Left lung (tissue), 4 donors: ENCODE measurements at regions not wholly inside any gene's neighbourhood (a gene's known extent, or its start where the extent isn't known, plus 50 kb on each side); places are given as distances from the start of the nearest gene placed in this dataset.

Source experiments
- ATAC-seq: fragments of 200-7000 bp; cut with Tn5 transposase; one replicate; pipeline ENCODE4 v1.9.1; 2020; ENCODE audit warnings: moderate library complexity
- DNase-seq, 4 donors: peaks; one replicate each; pipeline ENCODE4 v3.0.0-alpha.2; 2013 to 2020
- H3K27ac ChIP-seq, 2 donors: fragments of 200-600 bp; sonication (generic) in 1 of 2; one replicate each; pipeline versions ENCODE4 v1.5.0 to v1.8.0; 2020 to 2021
- H3K27me3 ChIP-seq, 2 donors: fragments of 200-600 bp; sonication (generic) in 1 of 2; one replicate each; pipeline versions ENCODE4 v1.5.0 to v1.8.0; 2020 to 2021
- H3K36me3 ChIP-seq, 2 donors: fragments of 200-600 bp; sonication (generic) in 1 of 2; one replicate each; pipeline versions ENCODE4 v1.5.0 to v1.8.0; 2020 to 2021
- H3K4me1 ChIP-seq, 2 donors: fragments of 200-600 bp; one replicate each; pipeline ENCODE4 v1.8.0; 2021
- H3K4me3 ChIP-seq, 2 donors: fragments of 200-600 bp; sonication (generic) in 1 of 2; one replicate each; pipeline versions ENCODE4 v1.5.0 to v1.8.0; 2020 to 2021; ENCODE audit warnings: mild to moderate bottlenecking in 1 of 2
- H3K9me3 ChIP-seq, 2 donors: fragments of 200-600 bp; sonication (generic) in 1 of 2; one replicate each; pipeline versions ENCODE4 v1.5.0 to v1.8.0; 2020 to 2021
- intact Hi-C, 2 donors: fragments of 100-400 bp; cut with DNase I; formaldehyde crosslinking; loops; one replicate each; pipeline versions ENCODE4 v1.11.2 to v1.14.2; 2022
- TF ChIP-seq, protein P1 (sequence below), 2 donors: fragments of 200-600 bp; sonication (generic) in 1 of 2; IDR thresholded peaks; one replicate each; pipeline versions ENCODE4 v1.5.0 to v1.8.0; 2021; ENCODE audit warnings: antibody characterized with exemption in 2 of 2
- donor health status: DM: no; HTN: yes; CAD: no.
- donor health status: DM: no; HTN: no; CAD: no.

- intact Hi-C loops = no loop called here
- Histone ChIP-seq H3K36me3 (no peaks in the 10 kb centered on the region), H3K4me1 (no peaks in the 10 kb centered on the region), H3K27ac (no peak overlapping the region), H3K4me3 (no peak overlapping the region), H3K9me3 (no peaks in the 10 kb centered on the region), H3K27me3 (no peaks in the 10 kb centered on the region)
- DNase-seq = no peak
- no peak for ATAC-seq
- TF ChIP-seq, protein P1, sequence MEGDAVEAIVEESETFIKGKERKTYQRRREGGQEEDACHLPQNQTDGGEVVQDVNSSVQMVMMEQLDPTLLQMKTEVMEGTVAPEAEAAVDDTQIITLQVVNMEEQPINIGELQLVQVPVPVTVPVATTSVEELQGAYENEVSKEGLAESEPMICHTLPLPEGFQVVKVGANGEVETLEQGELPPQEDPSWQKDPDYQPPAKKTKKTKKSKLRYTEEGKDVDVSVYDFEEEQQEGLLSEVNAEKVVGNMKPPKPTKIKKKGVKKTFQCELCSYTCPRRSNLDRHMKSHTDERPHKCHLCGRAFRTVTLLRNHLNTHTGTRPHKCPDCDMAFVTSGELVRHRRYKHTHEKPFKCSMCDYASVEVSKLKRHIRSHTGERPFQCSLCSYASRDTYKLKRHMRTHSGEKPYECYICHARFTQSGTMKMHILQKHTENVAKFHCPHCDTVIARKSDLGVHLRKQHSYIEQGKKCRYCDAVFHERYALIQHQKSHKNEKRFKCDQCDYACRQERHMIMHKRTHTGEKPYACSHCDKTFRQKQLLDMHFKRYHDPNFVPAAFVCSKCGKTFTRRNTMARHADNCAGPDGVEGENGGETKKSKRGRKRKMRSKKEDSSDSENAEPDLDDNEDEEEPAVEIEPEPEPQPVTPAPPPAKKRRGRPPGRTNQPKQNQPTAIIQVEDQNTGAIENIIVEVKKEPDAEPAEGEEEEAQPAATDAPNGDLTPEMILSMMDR (IDR thresholded peaks at IDR 0.05) = no peak
These were observed 540.2 kb upstream of the TMEM132C start for GRCh38 chr12:127726671-127727315.

DNA sequence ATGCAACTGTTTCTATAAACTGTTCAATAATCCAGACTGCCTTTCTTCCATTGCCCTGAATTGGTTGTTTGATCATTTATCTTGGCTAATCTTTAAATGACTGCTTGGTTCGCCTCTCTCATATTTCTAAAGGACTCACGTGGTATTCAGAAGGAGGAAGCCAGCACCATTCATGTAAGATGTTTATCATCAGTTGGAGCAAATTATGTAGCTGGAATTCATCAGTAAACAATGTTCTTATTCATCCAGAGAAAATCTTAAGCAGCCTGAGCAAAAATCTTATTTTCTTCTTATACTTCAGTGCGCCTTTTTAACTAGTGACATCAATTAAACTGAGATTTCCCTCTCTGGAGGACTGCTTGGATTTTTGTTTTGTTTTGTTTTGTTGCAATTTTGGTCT, 538.7 kb upstream of the TMEM132C start:
- no peaks in the 10 kb centered on the region for H3K9me3 ChIP-seq
- TF ChIP-seq, protein P1 (IDR thresholded peaks at IDR 0.05) = no peak
- H3K27me3 ChIP-seq = no peaks in the 10 kb centered on the region
- no peak overlapping the region for H3K27ac ChIP-seq
- intact Hi-C loops = no loop called here
- H3K4me3 ChIP-seq = no peak overlapping the region
- H3K4me1 ChIP-seq = no peaks in the 10 kb centered on the region
- ATAC-seq (no peak), DNase-seq (no peak)
- H3K36me3 ChIP-seq = no peaks in the 10 kb centered on the region

DNA sequence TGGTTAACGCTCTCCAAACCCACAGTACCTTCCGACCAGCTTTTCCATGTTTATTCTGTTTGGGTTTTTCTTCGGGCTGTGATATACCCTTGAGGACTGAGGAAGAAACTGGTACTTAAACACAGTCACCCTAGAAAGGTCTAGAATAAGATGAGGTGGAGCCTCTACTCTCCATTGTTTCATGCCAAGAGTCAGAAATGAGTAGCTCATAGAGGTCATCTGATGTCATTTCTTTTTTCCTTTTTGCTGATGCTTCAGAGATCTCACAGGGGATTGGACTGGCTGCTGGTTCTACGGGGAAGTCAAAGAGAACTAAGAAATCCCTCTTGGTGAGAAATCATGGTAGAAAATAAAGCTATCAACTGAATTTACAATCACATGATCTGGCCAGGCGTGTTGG, 538.2 kb upstream of the TMEM132C start:
- no peaks in the 10 kb centered on the region for H3K27me3 ChIP-seq
- H3K9me3 ChIP-seq = no peaks in the 10 kb centered on the region
- DNase-seq (no peak), ATAC-seq (no peak)
- intact Hi-C loops = no loop called here
- H3K27ac ChIP-seq = no peak overlapping the region
- H3K4me3 ChIP-seq = no peak overlapping the region
- no peaks in the 10 kb centered on the region for H3K4me1 ChIP-seq
- H3K36me3 ChIP-seq = no peaks in the 10 kb centered on the region
- TF ChIP-seq, protein P1 (IDR thresholded peaks at IDR 0.05) = no peak

- no peaks in the 10 kb centered on the region for H3K36me3 ChIP-seq
- intact Hi-C loops = no loop called here
- TF ChIP-seq, protein P1 (IDR thresholded peaks at IDR 0.05) = no peak
- no peak for DNase-seq
- no peaks in the 10 kb centered on the region for H3K27me3 ChIP-seq
- no peak overlapping the region for H3K27ac ChIP-seq
- ATAC-seq = no peak
- H3K4me1 ChIP-seq = no peaks in the 10 kb centered on the region
- H3K4me3 ChIP-seq = no peak overlapping the region
- H3K9me3 ChIP-seq = no peaks in the 10 kb centered on the region
These were observed 537.6 kb upstream of the TMEM132C start for GRCh38 chr12:127729381-127729780.

DNA sequence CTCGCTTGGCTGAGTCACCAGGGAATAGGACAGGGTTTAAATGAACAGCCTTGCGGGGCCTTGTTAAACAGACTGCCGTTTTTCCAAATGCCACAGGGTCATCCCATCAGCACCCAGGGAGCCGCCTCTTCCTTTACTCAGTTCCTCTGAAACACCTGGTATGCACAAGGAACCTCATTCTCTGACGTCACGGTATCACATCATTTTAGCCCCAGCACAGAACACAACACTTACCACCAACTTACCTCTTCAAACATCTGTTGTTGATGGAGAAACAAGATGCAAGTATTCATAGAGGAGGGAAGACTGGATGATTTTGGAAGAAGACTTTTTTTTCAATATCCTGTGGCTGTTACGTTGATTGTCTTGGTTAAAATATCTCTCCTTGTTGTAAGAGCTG, 535.3 kb upstream of the TMEM132C start:
- Histone ChIP-seq H3K36me3 (no peaks in the 10 kb centered on the region), H3K27ac (no peak overlapping the region), H3K4me1 (no peaks in the 10 kb centered on the region), H3K27me3 (no peaks in the 10 kb centered on the region), H3K9me3 (peaks cover 0 to 4% of the 10 kb centered on the region in 2 donors), H3K4me3 (no peak overlapping the region)
- ATAC-seq = no peak
- intact Hi-C loops = no loop called here
- no peak for DNase-seq
- TF ChIP-seq, protein P1 (IDR thresholded peaks at IDR 0.05) = no peak
